Astrocyte (in vitro differentiated cells and primary cell): ENCODE measurements at regions not wholly inside any gene's neighbourhood (a gene's known extent, or its start where the extent isn't known, plus 50 kb on each side); places are given as distances from the start of the nearest gene placed in this dataset.
"Not testable (repeated sequence)": the region's sequence is repeated elsewhere in the genome, so short reads cannot be mapped to it uniquely, and the experiment has no call there.

Experiments
- EZH2 ChIP-seq: IDR thresholded peaks from 2 replicates; pipeline ENCODE4 v1.6.1; 2012; ENCODE audit warnings: mild to moderate bottlenecking, low read length, inconsistent platforms; ENCODE audit not compliant: insufficient read depth
- TF ChIP-seq, protein P1 (sequence below): IDR thresholded peaks from 2 replicates; pipeline ENCODE4 v1.5.1; 2011; ENCODE audit warnings: low read depth, mild to moderate bottlenecking, inconsistent platforms, low read length, moderate library complexity; ENCODE audit not compliant: insufficient read depth

DNA sequence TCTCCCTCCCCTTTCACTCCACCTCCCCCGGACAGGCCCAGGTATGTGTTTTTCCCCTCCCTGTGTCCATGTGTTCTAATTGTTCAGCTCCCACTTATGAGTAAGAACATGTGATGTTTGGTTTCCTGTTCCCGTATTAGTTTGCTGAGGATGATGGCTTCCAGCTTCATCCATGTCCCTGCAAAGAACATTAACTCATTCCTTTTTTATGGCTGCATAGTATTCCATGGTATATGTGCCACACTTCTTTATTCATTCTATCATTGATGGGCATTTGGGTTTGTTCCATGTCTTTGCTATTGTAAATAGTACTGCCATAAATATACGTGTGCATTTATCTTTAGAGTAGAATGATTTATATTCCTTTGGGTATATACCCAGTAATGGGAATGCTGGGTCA is 306.0 kb upstream of the RASGEF1B start:
- TF ChIP-seq, protein P1, sequence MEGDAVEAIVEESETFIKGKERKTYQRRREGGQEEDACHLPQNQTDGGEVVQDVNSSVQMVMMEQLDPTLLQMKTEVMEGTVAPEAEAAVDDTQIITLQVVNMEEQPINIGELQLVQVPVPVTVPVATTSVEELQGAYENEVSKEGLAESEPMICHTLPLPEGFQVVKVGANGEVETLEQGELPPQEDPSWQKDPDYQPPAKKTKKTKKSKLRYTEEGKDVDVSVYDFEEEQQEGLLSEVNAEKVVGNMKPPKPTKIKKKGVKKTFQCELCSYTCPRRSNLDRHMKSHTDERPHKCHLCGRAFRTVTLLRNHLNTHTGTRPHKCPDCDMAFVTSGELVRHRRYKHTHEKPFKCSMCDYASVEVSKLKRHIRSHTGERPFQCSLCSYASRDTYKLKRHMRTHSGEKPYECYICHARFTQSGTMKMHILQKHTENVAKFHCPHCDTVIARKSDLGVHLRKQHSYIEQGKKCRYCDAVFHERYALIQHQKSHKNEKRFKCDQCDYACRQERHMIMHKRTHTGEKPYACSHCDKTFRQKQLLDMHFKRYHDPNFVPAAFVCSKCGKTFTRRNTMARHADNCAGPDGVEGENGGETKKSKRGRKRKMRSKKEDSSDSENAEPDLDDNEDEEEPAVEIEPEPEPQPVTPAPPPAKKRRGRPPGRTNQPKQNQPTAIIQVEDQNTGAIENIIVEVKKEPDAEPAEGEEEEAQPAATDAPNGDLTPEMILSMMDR = not testable (repeated sequence)
- not testable (repeated sequence) for TF ChIP-seq EZH2
